Activated CD4-positive, alpha-beta T cell treated with anti-CD3 and anti-CD28 coated beads, Interleukin-2, amount 50 U/mL, for 24 hours (primary cell): ENCODE measurements at regions not wholly inside any gene's neighbourhood (a gene's known extent, or its start where the extent isn't known, plus 50 kb on each side); places are given as distances from the start of the nearest gene placed in this dataset.
"Not testable (repeated sequence)": the region's sequence is repeated elsewhere in the genome, so short reads cannot be mapped to it uniquely, and the experiment has no call there.

Source experiments
- DNase-seq, 2 donors: peaks; one replicate each; pipeline ENCODE4 v3.0.0-alpha.2; 2020; ENCODE audit warnings: low read depth in 1 of 2, low spot score in 1 of 2

DNA sequence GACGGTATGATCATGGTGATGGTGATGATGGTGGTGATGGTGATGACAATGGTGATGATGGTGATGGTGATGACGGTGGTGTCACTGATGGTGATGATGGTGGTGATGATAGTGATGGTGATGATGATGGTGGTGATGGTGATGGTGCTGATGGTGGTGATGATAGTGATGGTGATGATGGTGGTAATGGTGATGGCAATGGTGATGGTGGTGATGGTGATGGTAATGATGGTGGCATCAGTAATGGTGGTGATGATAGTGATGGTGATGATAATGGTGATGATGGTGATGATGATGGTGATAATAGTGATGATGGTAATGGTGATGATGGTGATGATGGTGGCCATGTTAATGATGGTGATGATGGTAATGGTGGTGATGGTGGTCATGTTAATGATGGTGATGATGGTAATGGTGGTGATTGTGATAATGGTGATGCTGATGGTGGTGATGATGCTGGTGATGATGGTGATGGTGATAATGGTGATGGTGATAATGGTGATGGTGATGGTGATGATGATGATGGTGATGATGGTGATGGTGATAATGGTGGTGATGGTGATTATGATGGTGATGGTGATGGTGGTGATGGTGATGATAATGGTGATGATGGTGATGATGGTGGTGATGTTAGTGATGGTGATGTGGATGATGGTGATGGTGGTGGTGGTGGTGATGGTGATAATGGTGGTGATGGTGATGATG lies 107.2 kb downstream of the C16orf95 start:
- DNase-seq = no peak

DNA sequence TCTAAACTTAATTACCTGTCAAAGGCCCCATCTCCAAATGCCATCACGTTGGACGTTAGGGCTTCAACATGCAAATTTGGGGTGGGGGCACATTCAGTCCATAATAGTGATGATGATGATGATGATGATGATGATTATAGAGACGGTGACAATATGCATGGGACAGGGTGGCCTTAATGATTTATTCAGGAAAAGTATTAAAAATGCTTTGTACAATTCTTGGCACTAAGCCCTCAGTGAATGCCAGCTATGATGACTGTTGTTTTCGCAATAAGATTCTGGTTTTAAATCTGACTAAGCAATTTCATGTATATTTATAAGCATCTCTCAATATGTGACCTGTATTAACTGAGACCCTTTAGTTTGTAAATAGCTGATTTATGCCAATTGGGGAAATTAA lies 106.3 kb downstream of the C16orf95 start:
- DNase-seq = no peak

DNA sequence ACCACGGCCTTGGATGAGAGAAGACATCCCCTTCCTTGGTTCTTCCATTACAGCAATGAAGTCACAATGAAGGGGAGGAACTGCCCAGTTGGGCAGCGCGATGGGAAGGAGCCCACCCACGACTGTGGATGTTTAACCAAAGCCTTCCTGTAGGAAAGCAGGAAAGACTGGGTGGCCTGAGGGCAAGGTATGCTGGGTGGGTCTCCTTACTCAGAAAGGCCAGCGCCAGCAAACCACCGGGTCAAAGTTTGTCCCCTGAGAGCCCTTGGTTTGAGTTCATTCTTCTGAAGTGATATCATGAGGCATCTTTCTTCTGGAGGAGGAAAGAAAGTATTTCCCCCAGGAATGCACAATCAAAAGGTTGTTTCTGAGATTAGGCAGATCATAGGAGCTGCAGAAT lies 105.2 kb downstream of the C16orf95 start:
- no peak for DNase-seq

DNA sequence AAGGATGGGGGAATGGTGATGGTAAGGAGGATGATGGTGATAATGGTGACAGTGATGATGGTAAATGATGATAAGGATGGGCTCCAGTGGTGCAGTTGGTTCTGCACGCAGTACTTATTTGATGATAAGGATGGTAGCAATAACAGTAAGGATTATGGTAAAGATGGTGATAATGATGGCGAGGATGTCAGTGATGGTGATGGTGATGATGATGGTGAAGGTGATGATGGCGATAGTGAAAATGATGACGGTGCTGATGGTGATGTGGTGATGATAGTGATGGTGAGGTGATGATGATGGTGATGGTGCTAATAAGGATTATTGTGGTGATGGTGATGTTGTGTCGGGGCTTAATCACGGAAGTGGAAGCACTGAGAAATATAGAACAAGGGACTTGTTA lies 103.7 kb downstream of the C16orf95 start:
- DNase-seq = no peak

DNA sequence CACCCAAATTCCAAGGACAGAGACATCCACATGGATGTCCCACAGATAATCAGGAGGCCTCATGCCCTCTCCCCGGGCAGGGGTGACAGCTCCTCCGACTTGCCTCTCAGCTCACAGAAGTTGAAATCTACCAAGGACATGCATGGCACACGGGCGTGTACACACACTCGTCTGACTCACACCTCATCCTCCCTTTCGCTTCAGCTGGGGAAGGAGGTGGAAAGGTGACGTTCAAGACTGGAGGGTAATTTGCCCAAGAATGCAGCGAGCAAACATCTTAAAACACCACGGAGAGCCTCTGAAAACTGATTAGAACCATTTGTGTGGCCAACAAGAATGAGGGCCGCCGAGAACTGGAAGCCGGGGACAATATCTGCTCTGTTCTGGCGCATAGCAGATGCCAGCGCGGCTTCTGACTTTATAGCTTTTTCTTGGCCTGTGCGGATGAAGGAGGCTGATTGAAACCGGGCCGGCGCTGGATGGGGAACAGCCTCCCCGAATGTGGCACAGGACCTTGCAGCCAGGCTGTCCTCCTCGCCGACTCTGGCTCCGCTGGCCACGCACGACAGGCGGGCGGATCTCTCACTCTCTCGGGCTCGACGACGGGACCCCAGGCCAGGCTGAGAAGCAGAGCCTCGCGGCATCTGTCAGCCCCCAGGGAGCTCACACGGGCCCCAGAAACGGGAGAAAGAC lies 100.9 kb downstream of the C16orf95 start:
- DNase-seq = no peak

DNA sequence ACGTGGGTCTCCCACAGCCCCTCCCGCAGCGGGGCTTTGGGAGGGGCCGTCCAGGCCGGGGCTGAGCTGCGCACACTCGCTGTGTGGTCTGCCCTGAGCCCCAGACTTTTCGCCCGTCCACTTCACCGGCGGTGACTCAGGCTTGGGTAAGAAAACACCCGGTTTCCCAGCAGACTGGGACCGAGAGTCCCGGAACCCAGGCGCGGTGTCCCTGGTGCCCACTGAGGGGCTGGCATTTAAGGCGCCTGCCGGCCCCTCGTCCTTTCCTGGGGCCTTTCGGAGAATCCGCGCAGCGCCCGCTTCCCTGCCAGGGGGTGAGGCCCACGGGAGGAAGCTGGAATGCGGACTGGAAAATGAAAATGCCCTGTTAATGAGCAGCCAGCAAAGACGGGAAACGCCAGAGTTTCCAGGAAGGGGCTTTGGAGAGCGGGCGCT lies 100.3 kb downstream of the C16orf95 start:
- DNase-seq = no peak

DNA sequence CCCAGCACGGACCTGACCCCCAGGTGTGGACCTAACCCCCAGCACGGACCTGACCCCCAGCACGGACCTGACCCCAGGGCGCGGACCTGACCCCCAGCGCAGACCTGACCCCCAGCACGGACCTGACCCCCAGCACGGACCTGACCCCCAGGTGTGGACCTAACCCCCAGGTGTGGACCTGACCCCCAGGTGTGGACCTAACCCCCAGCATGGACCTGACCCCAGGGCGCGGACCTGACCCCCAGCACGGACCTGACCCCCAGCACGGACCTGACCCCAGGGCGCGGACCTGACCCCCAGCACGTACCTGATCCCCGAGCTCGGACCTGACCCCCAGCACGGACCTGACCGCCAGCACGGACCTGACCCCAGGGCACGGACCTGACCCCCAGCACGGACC lies 99.4 kb downstream of the C16orf95 start:
- not testable (repeated sequence) for DNase-seq

DNA sequence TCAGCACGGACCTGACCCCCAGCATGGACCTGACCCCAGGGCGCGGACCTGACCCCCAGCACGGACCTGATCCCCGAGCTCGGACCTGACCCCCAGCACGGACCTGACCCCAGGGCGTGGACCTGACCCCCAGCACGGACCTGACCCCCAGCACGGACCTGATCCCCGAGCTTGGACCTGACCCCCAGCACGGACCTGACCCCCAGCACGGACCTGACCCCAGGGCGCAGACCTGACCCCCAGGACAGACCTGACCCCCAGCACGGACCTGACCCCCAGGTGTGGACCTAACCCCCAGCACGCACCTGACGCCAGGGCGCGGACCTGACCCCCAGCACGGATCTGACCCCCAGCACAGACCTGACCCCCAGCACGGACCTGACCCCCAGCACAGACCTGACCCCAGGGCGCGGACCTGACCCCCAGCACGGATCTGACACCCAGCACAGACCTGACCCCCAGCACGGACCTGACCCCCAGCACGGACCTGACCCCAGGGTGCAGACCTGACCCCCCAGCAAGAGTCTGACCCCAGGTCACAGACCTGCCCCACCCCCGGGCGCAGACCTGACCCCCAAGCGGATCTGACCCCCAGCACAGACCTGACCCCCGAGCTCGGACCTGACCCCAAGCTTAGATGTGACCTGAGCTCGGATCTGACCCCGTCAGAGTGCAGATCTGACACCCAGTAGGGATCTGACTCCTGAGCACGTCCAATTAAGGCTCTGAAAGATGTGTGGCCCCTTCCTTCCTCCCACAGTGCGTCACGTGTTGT lies 98.7 kb downstream of the C16orf95 start:
- DNase-seq = no peak

DNA sequence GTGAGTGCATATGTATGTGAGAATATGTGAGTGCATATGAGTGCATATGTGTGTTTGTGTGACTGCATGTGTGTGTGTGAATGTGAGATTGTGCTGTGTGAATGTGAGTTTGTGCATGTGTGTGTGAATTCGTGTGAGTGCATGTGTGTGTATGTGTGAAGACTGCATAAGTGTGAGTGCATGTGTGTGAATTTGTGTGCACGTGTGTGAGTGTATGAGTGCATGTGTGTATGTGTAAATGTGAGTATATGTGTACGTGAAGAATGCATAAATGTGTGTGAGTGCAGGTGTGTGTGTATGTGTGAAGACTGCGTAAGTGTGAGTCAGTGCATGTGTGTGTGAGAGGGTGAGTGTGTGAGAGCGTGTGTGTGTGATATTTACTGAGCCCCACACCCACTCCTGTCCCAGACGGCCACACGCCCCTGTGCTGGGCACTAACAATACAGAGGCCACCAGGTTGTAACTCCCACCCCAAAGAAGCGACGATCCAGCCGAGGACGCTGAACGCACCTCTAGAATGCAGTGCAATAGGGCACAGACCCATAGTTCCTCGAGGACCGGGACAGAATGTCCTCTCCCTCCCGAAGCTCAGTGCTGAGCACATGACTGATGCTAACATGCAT lies 97.8 kb downstream of the C16orf95 start:
- DNase-seq = no peak

DNA sequence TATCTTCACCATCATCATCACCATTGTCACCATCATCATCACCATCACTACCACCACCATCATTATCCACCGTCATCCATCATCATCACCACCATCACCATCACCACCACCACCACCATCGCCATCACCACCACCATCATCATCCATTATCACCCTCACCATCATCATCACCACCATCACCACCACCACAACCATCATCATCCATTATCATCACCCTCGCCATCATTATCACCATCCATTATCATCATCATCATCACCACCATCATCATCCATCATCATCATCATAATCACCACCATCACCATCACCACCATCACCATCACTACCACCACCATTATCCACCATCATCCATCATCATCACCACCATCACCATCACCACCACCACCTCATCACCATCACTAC lies 95.6 kb downstream of the C16orf95 start:
- no peak for DNase-seq

DNA sequence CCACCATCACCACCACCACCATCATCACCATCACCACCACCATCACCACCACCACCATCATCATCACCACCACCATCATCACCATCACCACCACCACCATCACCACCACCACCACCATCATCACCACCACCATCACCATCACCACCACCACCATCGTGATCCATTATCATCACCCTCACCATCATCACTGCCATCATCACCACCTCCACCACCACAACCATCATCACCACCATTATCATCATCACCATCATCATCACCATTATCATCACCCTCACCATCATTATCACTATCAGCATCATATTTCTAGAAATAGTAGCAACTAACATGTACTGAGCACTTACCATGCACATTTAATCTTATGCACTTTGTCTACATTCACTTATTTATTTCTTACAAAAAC lies 94.9 kb downstream of the C16orf95 start:
- no peak for DNase-seq

DNA sequence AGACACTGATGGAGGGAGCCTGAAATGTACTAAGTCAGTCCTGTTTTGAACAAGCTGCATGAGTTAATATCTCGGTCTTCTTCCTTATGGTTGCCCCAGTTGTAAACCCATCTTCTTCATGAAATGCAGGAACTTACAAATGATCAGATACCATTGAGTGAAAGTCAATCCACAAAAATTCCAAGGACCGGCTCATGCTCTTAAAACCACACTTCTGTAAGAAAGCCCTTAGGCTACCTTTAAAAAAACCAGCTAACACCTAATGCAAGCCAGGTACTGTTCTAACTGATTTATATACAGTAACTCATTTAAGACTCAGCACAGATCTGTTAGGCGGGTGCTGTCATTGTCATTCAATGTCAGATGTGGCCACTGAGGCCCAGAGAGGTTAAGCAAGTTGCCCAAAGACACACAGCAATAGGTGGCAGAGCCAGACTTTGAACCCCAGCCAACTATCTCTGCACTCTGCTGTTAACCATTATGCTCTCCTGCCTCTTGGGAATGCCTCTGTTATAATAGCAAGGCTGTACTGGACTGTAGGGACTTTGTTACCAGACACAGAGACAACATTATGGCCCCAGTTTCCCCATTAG lies 93.4 kb downstream of the C16orf95 start:
- no peak for DNase-seq

DNA sequence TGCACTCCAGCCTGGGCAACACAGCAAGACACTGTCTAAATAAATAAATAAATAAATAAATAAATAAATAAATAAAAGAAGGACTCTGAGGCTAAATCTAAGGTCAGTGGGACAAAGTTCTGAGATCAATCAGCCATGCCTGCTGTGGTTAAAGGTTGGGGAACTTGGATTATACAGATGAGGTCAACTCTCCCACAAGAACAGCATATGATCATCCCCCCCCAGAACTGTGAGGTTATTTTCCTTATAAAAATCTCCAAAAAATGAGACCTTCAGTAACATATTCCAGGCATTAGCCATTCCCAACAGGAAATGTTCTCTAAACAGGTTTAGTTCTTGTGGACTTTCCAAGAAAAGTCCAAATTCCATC lies 90.3 kb downstream of the C16orf95 start:
- no peak for DNase-seq

DNA sequence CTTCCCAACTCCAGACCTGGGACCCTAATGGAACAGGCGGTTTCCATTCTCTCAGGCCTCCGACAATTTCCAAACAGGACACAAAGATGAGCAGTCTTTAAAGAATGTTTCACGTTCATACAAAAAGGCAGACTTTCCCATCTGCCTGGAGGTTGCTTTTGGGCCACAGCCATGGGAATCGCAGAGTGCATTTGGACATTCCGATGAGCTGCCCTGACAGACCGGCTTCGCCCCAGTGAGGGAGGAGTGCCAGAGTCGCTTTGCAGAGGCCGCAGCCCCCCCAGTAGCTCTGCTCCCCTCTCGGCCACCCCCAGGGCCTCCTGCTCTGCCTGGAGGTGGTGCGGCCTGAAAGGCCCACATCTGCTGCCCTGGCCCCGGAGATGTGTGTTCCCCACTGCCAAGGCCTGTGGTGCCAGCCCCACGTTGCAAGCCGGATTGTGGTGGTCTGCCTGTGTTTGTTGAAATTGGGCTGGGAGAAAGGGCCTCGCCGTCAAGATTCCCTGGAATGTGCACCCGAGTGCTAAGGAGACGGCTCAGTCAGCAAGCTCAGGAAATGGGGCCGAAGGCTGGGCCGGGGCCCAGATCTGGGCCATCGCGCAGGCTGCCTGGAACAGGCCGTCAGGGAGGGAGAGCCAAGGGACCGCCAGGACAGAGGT lies 89.8 kb downstream of the C16orf95 start:
- DNase-seq = no peak

DNA sequence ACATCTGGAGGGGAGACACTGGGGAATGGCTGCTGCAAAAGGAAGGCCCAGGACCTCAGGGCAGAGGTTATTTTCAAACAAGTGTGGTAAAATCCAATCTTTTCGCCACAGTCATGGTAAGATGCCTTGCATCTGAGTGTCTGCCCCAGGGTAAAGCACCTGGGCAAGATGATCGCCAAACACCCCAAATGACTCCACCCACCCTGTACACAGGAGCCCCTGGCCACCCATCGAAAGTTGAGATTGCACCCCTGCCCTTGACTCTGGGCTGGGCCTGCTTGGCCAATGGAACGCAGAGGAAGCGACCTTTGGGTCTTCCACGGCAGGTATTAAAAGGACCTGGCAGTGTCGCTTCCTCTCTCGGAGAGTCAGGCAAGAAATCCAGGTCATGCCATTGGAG lies 88.8 kb downstream of the C16orf95 start:
- DNase-seq = no peak

DNA sequence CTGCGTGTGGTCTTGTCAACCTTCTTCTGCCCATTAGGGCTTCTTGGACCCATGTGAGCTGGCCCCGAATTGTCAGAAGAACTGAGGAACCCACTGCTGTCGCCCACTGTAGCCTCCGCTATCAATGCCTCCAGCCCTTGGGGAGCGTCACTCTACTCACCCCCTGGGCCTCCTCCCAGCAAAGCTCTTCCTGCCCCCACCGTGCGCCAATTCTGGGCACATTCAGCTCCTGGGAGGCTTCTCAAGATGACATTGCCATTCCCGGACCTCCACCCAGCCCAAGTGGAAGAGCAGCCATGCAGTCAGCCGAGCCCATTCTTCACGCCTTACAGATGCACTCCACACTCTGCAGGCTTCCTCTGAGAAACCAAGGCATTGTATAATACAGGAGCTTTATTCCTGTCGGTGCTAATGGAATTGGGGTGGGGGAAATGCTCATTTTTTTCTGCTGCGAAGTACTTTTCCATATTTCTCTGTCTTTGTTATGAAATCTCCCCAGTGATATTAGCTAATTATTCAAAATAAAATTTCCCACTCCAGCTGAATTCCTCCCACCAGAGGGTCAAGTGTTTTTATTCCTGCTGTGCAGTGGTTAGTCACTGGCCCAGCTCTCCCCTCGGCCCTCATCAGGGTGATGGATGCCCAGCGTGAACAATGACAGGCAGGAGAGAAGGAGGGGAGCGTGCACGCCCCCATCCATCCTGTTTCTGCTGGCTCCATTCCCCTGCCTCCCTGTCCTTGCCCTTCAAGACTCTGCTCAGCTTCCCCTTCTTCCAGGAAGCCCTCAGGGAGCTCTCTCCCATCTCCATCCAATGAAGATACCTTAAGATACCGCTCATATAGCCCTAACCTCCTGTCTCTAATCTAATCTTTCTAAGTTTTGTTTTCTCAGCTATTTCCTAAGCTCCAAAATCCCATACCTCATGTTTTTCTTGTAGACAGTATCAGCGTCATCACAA lies 87.7 kb downstream of the C16orf95 start:
- DNase-seq = no peak

DNA sequence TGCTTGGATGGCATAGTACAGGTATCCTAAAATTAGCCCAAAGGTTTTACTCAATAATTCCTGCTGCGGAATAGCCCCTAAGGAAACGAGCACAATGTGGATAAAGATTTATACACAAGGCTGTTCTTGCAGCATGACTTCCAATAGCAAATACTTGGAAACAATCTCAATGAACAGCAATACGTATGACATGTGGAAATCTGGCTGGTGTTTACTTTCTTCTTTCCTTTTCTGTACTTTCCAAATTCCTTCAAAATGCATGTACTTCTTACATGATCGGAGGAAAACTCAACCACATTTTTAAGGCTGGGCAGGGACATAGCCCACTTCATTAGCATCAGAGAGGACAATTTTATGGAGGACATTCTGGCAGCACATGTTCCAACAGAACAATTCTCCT lies 86.6 kb downstream of the C16orf95 start:
- no peak for DNase-seq

DNA sequence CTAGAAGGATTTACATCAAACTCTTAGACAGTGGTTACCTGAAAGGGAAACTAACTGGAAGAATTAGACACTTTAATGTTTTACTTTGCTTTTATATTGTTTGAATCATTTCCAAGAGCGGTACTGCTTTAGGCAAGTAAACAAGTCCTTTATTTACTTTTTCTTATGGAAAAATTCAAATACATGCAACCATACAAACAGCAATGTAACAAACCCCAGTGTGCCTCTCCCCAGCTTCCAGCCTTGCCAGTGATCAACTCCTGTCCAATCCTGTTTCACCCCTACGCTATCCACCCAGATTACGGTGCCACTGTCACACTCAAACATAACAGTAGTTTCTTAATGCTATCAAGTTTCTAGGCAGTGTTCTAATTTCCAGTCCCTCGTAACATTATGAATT lies 85.9 kb downstream of the C16orf95 start:
- DNase-seq = no peak

DNA sequence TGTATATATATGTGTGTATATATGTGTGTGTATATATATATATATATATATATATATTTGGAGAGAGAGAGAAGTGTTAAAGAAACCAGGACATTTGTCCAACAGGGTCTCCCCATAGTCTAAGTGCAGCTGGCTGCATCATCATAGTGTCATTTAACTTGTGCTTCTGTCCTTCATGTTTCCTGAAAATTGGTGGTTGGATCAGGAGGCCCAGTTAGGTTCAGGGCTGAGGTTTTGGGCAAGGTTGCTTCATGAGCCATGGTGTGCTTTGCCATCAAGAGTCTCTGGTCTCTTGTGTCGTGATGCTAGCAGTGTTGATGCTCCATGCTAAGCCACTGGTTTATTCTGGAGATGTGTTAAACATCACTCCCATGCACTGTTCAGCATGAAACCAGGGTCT lies 85.3 kb downstream of the C16orf95 start:
- DNase-seq = no peak

DNA sequence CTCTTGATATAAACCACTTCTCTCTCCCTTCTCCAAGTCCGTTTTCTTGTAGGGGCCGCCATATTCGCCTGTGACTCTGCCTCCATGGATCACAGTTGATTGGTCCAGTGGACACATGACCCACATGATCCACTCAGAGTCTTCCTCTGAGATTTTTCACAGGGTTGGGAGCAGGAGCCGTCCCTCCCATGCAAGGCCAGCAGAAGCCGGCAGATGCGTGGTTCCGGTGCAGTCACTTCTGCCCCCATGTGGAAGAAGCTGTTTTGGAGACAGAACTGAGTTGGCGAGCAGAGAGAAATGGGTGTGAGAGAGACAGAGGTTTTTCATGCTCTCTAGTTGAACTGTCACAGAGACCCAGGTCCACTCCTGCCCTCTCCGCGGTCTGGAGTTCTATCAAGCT lies 83.3 kb downstream of the C16orf95 start:
- no peak for DNase-seq
